H1 (cell line): ENCODE measurements at regions not wholly inside any gene's neighbourhood (a gene's known extent, or its start where the extent isn't known, plus 50 kb on each side); places are given as distances from the start of the nearest gene placed in this dataset.

Experiments
- CTCF ChIA-PET: fragments of 300-600 bp; sonication (Branson Sonifier 250); formaldehyde crosslinking; loops from one replicate; lab custom pipeline; 2021; ENCODE audit not compliant: partially characterized antibody; lab: Charles Lee
- POLR2A ChIA-PET: fragments of 300-600 bp; sonication (Branson Sonifier 250); formaldehyde crosslinking; loops from one replicate; lab custom pipeline; 2021; ENCODE audit warnings: inconsistent platforms; ENCODE audit not compliant: partially characterized antibody; lab: Charles Lee
- DNase-seq, 2 experiments: peaks; one replicate each; pipeline versions ENCODE4 v3.0.0 to v3.0.0-alpha.2; 2010 to 2022; ENCODE audit warnings: low spot score in 2 of 2, low read depth in 1 of 2, mixed read lengths in 1 of 2
- FAIRE-seq: peaks from 2 replicates; lab custom pipeline; 2011; peaks lifted over from hg19 to GRCh38; lab: Jason Lieb, UNC
- H2AFZ ChIP-seq: 2 replicates; pipeline ENCODE4 v1.8.1; 2012; ENCODE audit warnings: low read length, inconsistent platforms
- H2AK5ac ChIP-seq: 2 replicates; pipeline ENCODE4 v1.6.1; 2013; ENCODE audit warnings: low read depth, low read length
- H2BK120ac ChIP-seq: replicated peaks from 2 replicates; pipeline ENCODE3; 2013; ENCODE audit warnings: low read depth, low read length, inconsistent platforms
- H2BK12ac ChIP-seq: 2 replicates; pipeline ENCODE4 v1.6.1; 2013; ENCODE audit warnings: low read depth, low read length
- H2BK15ac ChIP-seq: 2 replicates; pipeline ENCODE4 v1.6.1; 2013; ENCODE audit warnings: low read length
- H2BK20ac ChIP-seq: 2 replicates; pipeline ENCODE4 v1.6.1; 2013; ENCODE audit warnings: low read length
- H2BK5ac ChIP-seq: 2 replicates; pipeline ENCODE4 v1.6.1; 2013; ENCODE audit warnings: low read depth, low read length
- H3K14ac ChIP-seq: 2 replicates; pipeline ENCODE4 v1.6.1; 2013; ENCODE audit warnings: inconsistent platforms; ENCODE audit not compliant: insufficient read length
- H3K18ac ChIP-seq: 2 replicates; pipeline ENCODE4 v1.6.1; 2013; ENCODE audit warnings: low read length; ENCODE audit errors: extremely low read depth
- H3K23ac ChIP-seq: 2 replicates; pipeline ENCODE4 v1.6.1; 2013; ENCODE audit warnings: inconsistent platforms; ENCODE audit not compliant: insufficient read length
- H3K23me2 ChIP-seq: 2 replicates; pipeline ENCODE4 v1.6.1; 2013; ENCODE audit warnings: low read depth, low read length
- H3K27ac ChIP-seq: 2 replicates; pipeline ENCODE4 v1.6.1; 2011; ENCODE audit warnings: low read depth, low read length, inconsistent platforms
- H3K27me3 ChIP-seq, 4 experiments: replicated peaks in 1 of 4; 1 replicate in 1 of 4; 2 replicates in 3 of 4; pipeline versions ENCODE4 v1.6.1 to v1.8.1; 2011 to 2013; ENCODE audit warnings: low read length in 3 of 4, mild to moderate bottlenecking in 3 of 4, inconsistent platforms in 2 of 4, mixed read lengths in 2 of 4, moderate library complexity in 1 of 4; ENCODE audit not compliant: control insufficient read depth in 3 of 4, insufficient read depth in 3 of 4; ENCODE audit errors: extremely low read depth in 1 of 4
- H3K36me3 ChIP-seq, 4 experiments: 2 replicates each; pipeline versions ENCODE4 v1.6.1 to v1.8.1; 2011 to 2013; ENCODE audit warnings: mild to moderate bottlenecking in 4 of 4, low read length in 3 of 4, moderate library complexity in 2 of 4, control low read depth in 1 of 4, inconsistent platforms in 1 of 4; ENCODE audit not compliant: insufficient read depth in 4 of 4, control insufficient read depth in 2 of 4
- H3K4ac ChIP-seq: replicated peaks from 2 replicates; pipeline ENCODE3; 2013; ENCODE audit warnings: low read length, low read depth, mixed read lengths, inconsistent platforms; ENCODE audit not compliant: insufficient read length
- H3K4me1 ChIP-seq, 4 experiments: replicated peaks in 1 of 4; 1 replicate in 1 of 4; 2 replicates in 3 of 4; pipeline versions ENCODE4 v1.6.1 to v1.8.1; 2011 to 2013; ENCODE audit warnings: low read length in 3 of 4, inconsistent platforms in 2 of 4, mixed read lengths in 1 of 4; ENCODE audit not compliant: insufficient read depth in 4 of 4, control insufficient read depth in 3 of 4
- H3K4me2 ChIP-seq, 2 experiments: 2 replicates each; pipeline versions ENCODE4 v1.6.1 to v1.8.1; 2011 to 2013; ENCODE audit warnings: low read depth in 2 of 2, low read length in 2 of 2, control low read depth in 1 of 2, inconsistent platforms in 1 of 2, mild to moderate bottlenecking in 1 of 2; ENCODE audit not compliant: insufficient read depth in 1 of 2
- H3K4me3 ChIP-seq, 4 experiments: fragments of 200-600, 300-600 bp in 1 of 4; sonication (generic), shearing (Covaris generic), sonication (Bioruptor Twin) in 1 of 4; 2 replicates each; pipeline versions ENCODE4 v1.5.1 to v1.8.1; 2011 to 2016; ENCODE audit warnings: low read length in 4 of 4, low read depth in 3 of 4, control low read depth in 2 of 4, inconsistent platforms in 2 of 4, mild to moderate bottlenecking in 2 of 4, mixed read lengths in 1 of 4, moderate library complexity in 1 of 4; ENCODE audit not compliant: insufficient read depth in 2 of 4; ENCODE audit errors: extremely low read depth in 1 of 4
- H3K56ac ChIP-seq: replicated peaks from 2 replicates; pipeline ENCODE3; 2013; ENCODE audit warnings: low read depth, mild to moderate bottlenecking, mixed read lengths, low read length, inconsistent platforms; ENCODE audit not compliant: insufficient read length
- H3K79me1 ChIP-seq: 2 replicates; pipeline ENCODE4 v1.6.1; 2013; ENCODE audit warnings: low read depth, low read length, control low read depth
- H3K79me2 ChIP-seq, 2 experiments: 2 replicates each; pipeline versions ENCODE4 v1.6.1 to v1.8.1; 2012 to 2013; ENCODE audit warnings: low read length in 2 of 2, mild to moderate bottlenecking in 2 of 2, inconsistent platforms in 1 of 2; ENCODE audit not compliant: insufficient read depth in 2 of 2, control insufficient read depth in 1 of 2
- H3K9ac ChIP-seq, 4 experiments: replicated peaks in 1 of 4; 1 replicate in 1 of 4; 2 replicates in 3 of 4; pipeline versions ENCODE4 v1.6.1 to v1.8.1; 2011 to 2013; ENCODE audit warnings: low read depth in 3 of 4, low read length in 3 of 4, control low read depth in 2 of 4, mild to moderate bottlenecking in 2 of 4, moderate library complexity in 2 of 4, inconsistent platforms in 1 of 4; ENCODE audit errors: extremely low read depth in 1 of 4
- H3K9me3 ChIP-seq, 2 experiments: 2 replicates each; pipeline versions ENCODE4 v1.6.1 to v1.8.1; 2012 to 2013; ENCODE audit warnings: mild to moderate bottlenecking in 2 of 2, moderate library complexity in 2 of 2, control low read depth in 1 of 2, inconsistent platforms in 1 of 2, low read depth in 1 of 2, low read length in 1 of 2, mixed read lengths in 1 of 2; ENCODE audit not compliant: insufficient read depth in 2 of 2
- H4K20me1 ChIP-seq, 2 experiments: replicated peaks in 1 of 2; 2 replicates each; pipeline versions ENCODE3 to v1.8.1; 2011 to 2013; ENCODE audit warnings: inconsistent platforms in 2 of 2, low read length in 2 of 2, mild to moderate bottlenecking in 1 of 2; ENCODE audit not compliant: insufficient read depth in 2 of 2, control insufficient read depth in 1 of 2
- H4K5ac ChIP-seq: 2 replicates; pipeline ENCODE4 v1.6.1; 2013; ENCODE audit warnings: low read length, low read depth, mixed read lengths, inconsistent platforms; ENCODE audit not compliant: insufficient read length
- H4K8ac ChIP-seq: 2 replicates; pipeline ENCODE4 v1.8.0; 2013; ENCODE audit warnings: mild to moderate bottlenecking, moderate library complexity, low read length, inconsistent platforms; ENCODE audit not compliant: insufficient read depth; ENCODE audit errors: extremely low read depth
- H4K91ac ChIP-seq: replicated peaks from 2 replicates; pipeline ENCODE3; 2013; ENCODE audit warnings: low read length, mixed read lengths, inconsistent platforms; ENCODE audit not compliant: insufficient read length
- ATF2 ChIP-seq: IDR thresholded peaks from 2 replicates; pipeline ENCODE4 v1.6.1; 2012; ENCODE audit warnings: low read length, inconsistent platforms
- CREB1 ChIP-seq: IDR thresholded peaks from 2 replicates; pipeline ENCODE4 v1.6.1; 2012; ENCODE audit warnings: inconsistent platforms
- CTCF ChIP-seq, 3 experiments: IDR thresholded peaks; 1 replicate in 2 of 3; 2 replicates in 1 of 3; pipeline versions ENCODE4 v1.5.1 to v1.6.1; 2011; ENCODE audit warnings: low read length in 3 of 3, mild to moderate bottlenecking in 3 of 3, inconsistent platforms in 2 of 3, low read depth in 1 of 3, moderate library complexity in 1 of 3; ENCODE audit not compliant: insufficient read depth in 1 of 3; ENCODE audit errors: control extremely low read depth in 1 of 3
- RAD21 ChIP-seq, 2 experiments: IDR thresholded peaks in 1 of 2; conservative IDR thresholded peaks in 1 of 2; 2 replicates each; pipeline ENCODE4 v1.6.1; 2011; ENCODE audit warnings: low read depth in 2 of 2, low read length in 2 of 2, improper control_type of control experiment in 1 of 2, inconsistent platforms in 1 of 2, mild to moderate bottlenecking in 1 of 2, moderate library complexity in 1 of 2
- WGBS, 2 experiments: shearing (Covaris generic) in 1 of 2; methylation state at CpG; one replicate each; pipeline versions ENCODE4 v1.1.6 to v1.1.7; 2013 to 2015; ENCODE audit warnings: low lambda C conversion rate in 2 of 2, mixed read lengths in 2 of 2, inconsistent platforms in 1 of 2, low coverage in 1 of 2, missing lambda C conversion rate in 1 of 2; ENCODE audit not compliant: insufficient replicate concordance in 2 of 2, insufficient coverage in 1 of 2, insufficient read length in 1 of 2; ENCODE audit errors: extremely low coverage in 1 of 2, missing lambda C conversion rate in 1 of 2; 5-methylcytosine and 5-hydroxymethylcytosine counted together

GRCh38 chr12:27383429-27384260 is 51.0 kb downstream of the BMAL2 start:
- no peak overlapping the region for H2BK120ac ChIP-seq
- H4K20me1 ChIP-seq: no peaks in the 10 kb centered on the region
- H3K4me1 ChIP-seq: no peaks in the 10 kb centered on the region
- no peaks in the 10 kb centered on the region for H3K9me3 ChIP-seq
- peak; percentile 73 for FAIRE-seq
- CTCF ChIA-PET: interaction anchor here (0.6 to 4.5 kb wide), 16 partner anchors 8 to 334 kb away, joined by 3 to 27 read pairs (median 4); partner anchors contain the start of gene PPFIBP1
- no peak overlapping the region for H3K14ac ChIP-seq
- H2AK5ac ChIP-seq: no peak overlapping the region
- H2BK12ac ChIP-seq: no peak overlapping the region
- H3K27ac ChIP-seq: no peak overlapping the region
- no peak overlapping the region for H2BK20ac ChIP-seq
- H2AFZ ChIP-seq: peak overlapping the region; percentile 81; the same call in 1 of the 2 replicates
- no peak overlapping the region for H3K4me2 ChIP-seq
- POLR2A ChIA-PET: interaction anchor here (0.5 kb wide), 1 partner anchor 39 kb away, joined by 3 read pairs; no protein-coding TSS in a partner anchor
- H4K5ac ChIP-seq: no peak overlapping the region
- 66% methylated on average over 12 of the region's 12 CpGs; no CpG with 5 or more reads in 1 of the 2 experiments for WGBS, 2 experiments
- no peaks in the 10 kb centered on the region; the same call in 1 of the 2 replicates for H3K79me1 ChIP-seq
- H3K4me3 ChIP-seq: no peak overlapping the region
- no peaks in the 10 kb centered on the region for H3K27me3 ChIP-seq
- H2BK15ac ChIP-seq: no peak overlapping the region
- DNase-seq: peak; percentile 38 to 89
- no peak overlapping the region for H2BK5ac ChIP-seq
- H3K23ac ChIP-seq: no peak overlapping the region
- H3K18ac ChIP-seq: no peak overlapping the region
- H3K56ac ChIP-seq: no peak overlapping the region
- 0 out of 2 replicates have a peak, but pooled peaks have one; percentile 38 for TF ChIP-seq CREB1
- peak; percentile 78 to 97 (median 94) for TF ChIP-seq CTCF (IDR thresholded peaks at IDR 0.05; ENCODE audit: control extremely low read depth in 1 of 3, insufficient read depth in 1 of 3, low read depth in 1 of 3, low read length in 3 of 3)
- TF ChIP-seq ATF2: no peak
- TF ChIP-seq RAD21 (IDR thresholded peaks at IDR 0.05 in 1 of 2, conservative IDR thresholded peaks at IDR 0.05 in 1 of 2; ENCODE audit: low read depth in 2 of 2, low read length in 2 of 2): peak; percentile 77 to 83
- TF ChIP-seq, all 59 proteins: peak for 3
- H3K79me2 ChIP-seq: no peaks in the 10 kb centered on the region
- no peak overlapping the region; a peak in 1 of 7 replicates for H3K9ac ChIP-seq
- no peaks in the 10 kb centered on the region for H3K23me2 ChIP-seq
- no peak overlapping the region for H3K4ac ChIP-seq
- no peak overlapping the region for H4K8ac ChIP-seq
- peaks cover 0 to 6% (median 0%) of the 10 kb centered on the region in 4 experiments; a peak in 3 of 8 replicates for H3K36me3 ChIP-seq
- no peak overlapping the region for H4K91ac ChIP-seq
